HepG2 (cell line): ENCODE measurements at regions not wholly inside any gene's neighbourhood (a gene's known extent, or its start where the extent isn't known, plus 50 kb on each side); places are given as distances from the start of the nearest gene placed in this dataset.

Experiments used
- ERF ChIP-seq: IDR thresholded peaks from 2 replicates; pipeline ENCODE4 v1.6.1; 2018; ENCODE audit warnings: missing biosample characterization, missing genetic modification reagents
- EZH2 ChIP-seq: conservative IDR thresholded peaks from 2 replicates; pipeline ENCODE4 v1.6.1; 2012; ENCODE audit warnings: mild to moderate bottlenecking, low read depth, low read length, moderate library complexity
- ISL2 ChIP-seq: sonication (generic); formaldehyde crosslinking; IDR thresholded peaks from 2 replicates; pipeline ENCODE4 v1.5.0; 2020; ENCODE audit warnings: missing genetic modification reagents
- JDP2 ChIP-seq: sonication (generic); formaldehyde crosslinking; IDR thresholded peaks from 2 replicates; pipeline ENCODE4 v1.8.1; 2022; ENCODE audit warnings: missing genetic modification reagents, borderline replicate concordance
- NFE2L1 ChIP-seq: sonication (generic); formaldehyde crosslinking; IDR thresholded peaks from 2 replicates; pipeline ENCODE4 v1.4.0; 2020; ENCODE audit warnings: missing genetic modification reagents, mild to moderate bottlenecking, borderline replicate concordance
- NFKB2 ChIP-seq: sonication (generic); formaldehyde crosslinking; IDR thresholded peaks from 2 replicates; pipeline ENCODE4 v1.4.0; 2020; ENCODE audit warnings: missing genetic modification reagents, borderline replicate concordance
- PITX1 ChIP-seq: sonication (generic); formaldehyde crosslinking; IDR thresholded peaks from 2 replicates; pipeline ENCODE4 v1.5.1; 2020; ENCODE audit warnings: mild to moderate bottlenecking, missing genetic modification reagents
- SMAD1 ChIP-seq: sonication (generic); formaldehyde crosslinking; IDR thresholded peaks from 2 replicates; pipeline ENCODE4 v1.4.0; 2020; ENCODE audit warnings: missing genetic modification reagents, low read depth, mild to moderate bottlenecking, borderline replicate concordance
- SMAD9 ChIP-seq: sonication (generic); formaldehyde crosslinking; IDR thresholded peaks from 2 replicates; pipeline ENCODE4 v1.5.1; 2020; ENCODE audit warnings: mild to moderate bottlenecking, missing genetic modification reagents
- TEAD2 ChIP-seq: sonication (generic); formaldehyde crosslinking; IDR thresholded peaks from 2 replicates; pipeline ENCODE4 v1.9.0; 2021; ENCODE audit warnings: missing genetic modification reagents
- U2AF1 ChIP-seq: fragments of 200-400 bp; formaldehyde crosslinking; optimal IDR thresholded peaks from 2 replicates; pipeline ENCODE3; 2017; ENCODE audit warnings: mild to moderate bottlenecking, low read depth, low read length
- ZBTB1 ChIP-seq: sonication (generic); formaldehyde crosslinking; IDR thresholded peaks from 2 replicates; pipeline ENCODE4 v1.4.0; 2020; ENCODE audit warnings: missing genetic modification reagents, borderline replicate concordance
- ZBTB20 ChIP-seq: sonication (generic); formaldehyde crosslinking; IDR thresholded peaks from 2 replicates; pipeline ENCODE4 v1.8.1; 2023; ENCODE audit warnings: missing genetic modification reagents, low read depth, mild to moderate bottlenecking, borderline replicate concordance
- ZBTB8A ChIP-seq: sonication (generic); formaldehyde crosslinking; IDR thresholded peaks from 2 replicates; pipeline ENCODE4 v1.4.0; 2020; ENCODE audit warnings: mild to moderate bottlenecking, low read depth, missing genetic modification reagents, borderline replicate concordance
- ZFP62 ChIP-seq: sonication (generic); formaldehyde crosslinking; IDR thresholded peaks from 2 replicates; pipeline ENCODE4 v1.4.0; 2020; ENCODE audit warnings: missing genetic modification reagents
- ZNF17 ChIP-seq: sonication (generic); formaldehyde crosslinking; IDR thresholded peaks from 2 replicates; pipeline ENCODE4 v1.5.0; 2020; ENCODE audit warnings: mild to moderate bottlenecking, missing genetic modification reagents
- ZNF256 ChIP-seq: sonication (generic); formaldehyde crosslinking; conservative IDR thresholded peaks from 2 replicates; pipeline ENCODE4 v1.4.0; 2020; ENCODE audit warnings: missing genetic modification reagents
- ZNF672 ChIP-seq: sonication (generic); formaldehyde crosslinking; IDR thresholded peaks from 2 replicates; pipeline ENCODE4 v1.8.1; 2022; ENCODE audit warnings: missing genetic modification reagents
- ZNF720 ChIP-seq: sonication (generic); formaldehyde crosslinking; IDR thresholded peaks from 2 replicates; pipeline ENCODE4 v1.4.0; 2020; ENCODE audit warnings: missing genetic modification reagents
- ZNF816 ChIP-seq: sonication (generic); formaldehyde crosslinking; IDR thresholded peaks from 2 replicates; pipeline ENCODE4 v1.8.0; 2022; ENCODE audit warnings: missing genetic modification reagents, mild to moderate bottlenecking, borderline replicate concordance
- TF ChIP-seq, protein P1 (sequence below): IDR thresholded peaks from 2 replicates; pipeline ENCODE4 v1.6.1; 2016; ENCODE audit warnings: mild to moderate bottlenecking, missing biosample characterization, missing genetic modification reagents
- TF ChIP-seq, protein P2 (sequence below): sonication (generic); formaldehyde crosslinking; IDR thresholded peaks from 2 replicates; pipeline ENCODE4 v1.8.0; 2022; ENCODE audit warnings: missing genetic modification reagents, mild to moderate bottlenecking, moderate library complexity, borderline replicate concordance
- TF ChIP-seq, protein P3 (sequence below): sonication (generic); formaldehyde crosslinking; IDR thresholded peaks from 2 replicates; pipeline ENCODE4 v1.5.1; 2020; ENCODE audit warnings: mild to moderate bottlenecking, missing genetic modification reagents, moderate library complexity
- TF ChIP-seq, protein P4 (sequence below): sonication (generic); formaldehyde crosslinking; IDR thresholded peaks from 2 replicates; pipeline ENCODE4 v1.4.0; 2020; ENCODE audit warnings: missing genetic modification reagents, borderline replicate concordance

DNA sequence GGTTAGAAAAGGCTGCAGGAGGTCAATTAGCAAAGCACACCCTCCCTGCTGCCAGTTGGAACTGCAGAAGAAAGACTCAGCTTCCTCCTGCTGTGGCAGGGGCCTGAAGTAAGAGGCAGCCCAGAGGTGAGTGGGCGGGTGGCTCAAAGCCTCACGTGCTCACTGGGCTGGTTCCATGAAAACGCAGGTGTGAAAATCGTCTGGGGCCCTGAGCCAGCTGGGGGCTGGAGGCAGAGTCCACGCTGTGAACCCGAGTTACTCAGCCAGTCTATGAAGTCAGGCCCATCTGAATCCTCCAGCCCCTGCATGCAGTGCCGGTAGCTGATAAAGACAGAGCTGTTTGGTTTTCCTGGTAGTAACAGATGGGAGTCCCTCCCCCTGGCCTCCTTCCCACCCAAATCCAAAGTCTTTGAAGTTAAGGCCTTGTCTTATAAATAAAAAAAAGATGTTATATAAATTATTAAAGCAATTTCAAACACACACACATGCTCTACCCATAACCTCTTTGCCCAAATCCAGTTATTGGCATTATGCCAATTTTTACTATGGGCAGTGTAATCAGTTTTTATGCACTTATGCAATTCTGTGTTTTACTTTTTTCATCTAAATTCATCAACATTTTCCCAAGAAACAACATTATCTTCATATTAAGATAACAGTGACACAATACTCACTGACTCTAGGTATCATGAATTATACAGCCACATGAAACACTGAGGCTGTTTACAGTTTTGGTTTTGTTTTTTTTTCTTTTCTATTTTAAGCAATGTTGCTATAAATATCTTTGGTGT, 57.9 kb upstream of the PNMA1 start (continued):
- TF ChIP-seq, protein P1, sequence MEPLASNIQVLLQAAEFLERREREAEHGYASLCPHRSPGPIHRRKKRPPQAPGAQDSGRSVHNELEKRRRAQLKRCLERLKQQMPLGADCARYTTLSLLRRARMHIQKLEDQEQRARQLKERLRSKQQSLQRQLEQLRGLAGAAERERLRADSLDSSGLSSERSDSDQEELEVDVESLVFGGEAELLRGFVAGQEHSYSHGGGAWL: peak; percentile 96
- TF ChIP-seq U2AF1 (no peak), NFKB2 (CRISPR knock-in tag) (peak; percentile 96; the same call in 1 of the 2 replicates), ERF (CRISPR knock-in tag) (peak; percentile 94), ZBTB8A (peak; percentile 69; the same call in 1 of the 2 replicates), ISL2 (CRISPR knock-in tag) (peak; percentile 70), ZNF17 (CRISPR knock-in tag) (no peak), ZNF672 (CRISPR knock-in tag) (no peak), ZFP62 (CRISPR knock-in tag) (no peak), ZNF256 (CRISPR knock-in tag) (0 out of 2 replicates have a peak, but pooled peaks have one; percentile 78), ZNF720 (CRISPR knock-in tag) (no peak), ZBTB20 (CRISPR knock-in tag) (peak; percentile 79; the same call in 1 of the 2 replicates), JDP2 (no peak; the same call in 1 of the 2 replicates), NFE2L1 (CRISPR knock-in tag) (no peak), TEAD2 (CRISPR knock-in tag) (peak; percentile 44; the same call in 1 of the 2 replicates), ZNF816 (CRISPR knock-in tag) (no peak; the same call in 1 of the 2 replicates), SMAD1 (CRISPR knock-in tag) (peak; percentile 73; the same call in 1 of the 2 replicates), ZBTB1 (CRISPR knock-in tag) (no peak), EZH2 (no peak), PITX1 (CRISPR knock-in tag) (peak; percentile 94), SMAD9 (CRISPR knock-in tag) (no peak)
- TF ChIP-seq, protein P2, sequence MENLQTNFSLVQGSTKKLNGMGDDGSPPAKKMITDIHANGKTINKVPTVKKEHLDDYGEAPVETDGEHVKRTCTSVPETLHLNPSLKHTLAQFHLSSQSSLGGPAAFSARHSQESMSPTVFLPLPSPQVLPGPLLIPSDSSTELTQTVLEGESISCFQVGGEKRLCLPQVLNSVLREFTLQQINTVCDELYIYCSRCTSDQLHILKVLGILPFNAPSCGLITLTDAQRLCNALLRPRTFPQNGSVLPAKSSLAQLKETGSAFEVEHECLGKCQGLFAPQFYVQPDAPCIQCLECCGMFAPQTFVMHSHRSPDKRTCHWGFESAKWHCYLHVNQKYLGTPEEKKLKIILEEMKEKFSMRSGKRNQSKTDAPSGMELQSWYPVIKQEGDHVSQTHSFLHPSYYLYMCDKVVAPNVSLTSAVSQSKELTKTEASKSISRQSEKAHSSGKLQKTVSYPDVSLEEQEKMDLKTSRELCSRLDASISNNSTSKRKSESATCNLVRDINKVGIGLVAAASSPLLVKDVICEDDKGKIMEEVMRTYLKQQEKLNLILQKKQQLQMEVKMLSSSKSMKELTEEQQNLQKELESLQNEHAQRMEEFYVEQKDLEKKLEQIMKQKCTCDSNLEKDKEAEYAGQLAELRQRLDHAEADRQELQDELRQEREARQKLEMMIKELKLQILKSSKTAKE (CRISPR knock-in tag): peak; percentile 98
- TF ChIP-seq, protein P3, sequence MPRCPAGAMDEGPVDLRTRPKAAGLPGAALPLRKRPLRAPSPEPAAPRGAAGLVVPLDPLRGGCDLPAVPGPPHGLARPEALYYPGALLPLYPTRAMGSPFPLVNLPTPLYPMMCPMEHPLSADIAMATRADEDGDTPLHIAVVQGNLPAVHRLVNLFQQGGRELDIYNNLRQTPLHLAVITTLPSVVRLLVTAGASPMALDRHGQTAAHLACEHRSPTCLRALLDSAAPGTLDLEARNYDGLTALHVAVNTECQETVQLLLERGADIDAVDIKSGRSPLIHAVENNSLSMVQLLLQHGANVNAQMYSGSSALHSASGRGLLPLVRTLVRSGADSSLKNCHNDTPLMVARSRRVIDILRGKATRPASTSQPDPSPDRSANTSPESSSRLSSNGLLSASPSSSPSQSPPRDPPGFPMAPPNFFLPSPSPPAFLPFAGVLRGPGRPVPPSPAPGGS (CRISPR knock-in tag): peak; percentile 85
- TF ChIP-seq, protein P4, sequence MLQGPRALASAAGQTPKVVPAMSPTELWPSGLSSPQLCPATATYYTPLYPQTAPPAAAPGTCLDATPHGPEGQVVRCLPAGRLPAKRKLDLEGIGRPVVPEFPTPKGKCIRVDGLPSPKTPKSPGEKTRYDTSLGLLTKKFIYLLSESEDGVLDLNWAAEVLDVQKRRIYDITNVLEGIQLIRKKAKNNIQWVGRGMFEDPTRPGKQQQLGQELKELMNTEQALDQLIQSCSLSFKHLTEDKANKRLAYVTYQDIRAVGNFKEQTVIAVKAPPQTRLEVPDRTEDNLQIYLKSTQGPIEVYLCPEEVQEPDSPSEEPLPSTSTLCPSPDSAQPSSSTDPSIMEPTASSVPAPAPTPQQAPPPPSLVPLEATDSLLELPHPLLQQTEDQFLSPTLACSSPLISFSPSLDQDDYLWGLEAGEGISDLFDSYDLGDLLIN (CRISPR knock-in tag): no peak
